H1 (cell line): ENCODE measurements at regions not wholly inside any gene's neighbourhood (a gene's known extent, or its start where the extent isn't known, plus 50 kb on each side); places are given as distances from the start of the nearest gene placed in this dataset.

ENCODE experiments used
- FOSL1 ChIP-seq: IDR thresholded peaks from 2 replicates; pipeline ENCODE4 v1.6.1; 2011; ENCODE audit warnings: mild to moderate bottlenecking, low read depth, low read length, moderate library complexity; ENCODE audit not compliant: insufficient read depth
- NANOG ChIP-seq: IDR thresholded peaks from 2 replicates; pipeline ENCODE4 v1.6.1; 2011; ENCODE audit warnings: low read length, low read depth, mild to moderate bottlenecking, inconsistent platforms; ENCODE audit not compliant: insufficient read depth, poor library complexity, severe bottlenecking

DNA sequence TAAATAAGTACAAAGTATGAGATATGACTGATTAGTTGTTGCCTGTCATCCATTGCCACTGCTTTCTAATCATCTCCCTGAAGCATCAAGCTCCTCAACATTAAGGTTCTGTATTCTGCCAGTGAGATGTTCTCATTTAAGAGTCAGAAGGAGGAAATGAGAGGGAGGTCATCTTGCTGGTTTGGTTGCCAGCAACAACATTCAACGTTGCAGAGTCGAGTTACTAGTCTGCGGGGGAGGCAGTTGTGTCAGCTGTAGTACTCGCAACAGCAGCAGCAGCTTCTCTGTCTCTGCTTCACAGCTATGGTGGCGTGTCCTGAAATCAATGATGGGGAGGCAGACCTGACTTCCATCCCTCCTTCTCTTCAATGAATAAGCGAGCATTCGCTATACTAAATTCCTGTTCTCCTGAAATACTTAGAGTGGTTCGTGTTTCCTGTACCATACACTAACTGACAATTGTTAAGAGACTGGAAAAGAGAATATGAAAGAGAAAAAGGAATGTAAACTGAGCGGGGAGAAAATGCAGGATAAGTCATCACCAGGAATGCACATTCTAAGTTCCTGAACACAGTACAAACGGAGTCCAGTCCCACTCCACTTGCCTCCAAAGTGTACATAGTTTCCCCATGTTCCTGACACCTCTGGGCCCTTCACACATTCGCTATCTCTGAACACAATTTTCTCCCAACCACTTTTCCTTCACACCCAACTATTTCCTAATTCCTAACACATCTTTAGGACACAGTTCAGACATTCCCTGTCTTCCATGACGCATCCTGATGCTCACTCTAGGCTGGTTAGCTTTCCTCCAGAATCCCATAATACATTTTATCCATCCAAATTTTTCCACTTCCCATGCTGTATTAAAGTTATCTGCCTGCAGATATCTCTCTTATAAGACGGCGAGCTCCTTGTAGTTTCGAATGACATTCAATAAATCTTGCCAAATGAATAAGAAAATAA is 263.0 kb downstream of the KLF12 start (continued):
- TF ChIP-seq NANOG: no peak
- no peak for TF ChIP-seq FOSL1
